ENCODE measurements at regions not wholly inside any gene's neighbourhood (a gene's known extent, or its start where the extent isn't known, plus 50 kb on each side); places are given as distances from the start of the nearest gene placed in this dataset.

- no peak for TF ChIP-seq CTCF (IDR thresholded peaks at IDR 0.05)
- no peak for TF ChIP-seq POLR2AphosphoS5 (IDR thresholded peaks at IDR 0.05)
Measured at GRCh38 chr12:78671295-78671694, 193.3 kb upstream of the SYT1 start.

Data from prostate gland (tissue), 2 donors.